Activated gamma-delta T cell treated with anti-CD3 and anti-CD28 coated beads, Interleukin-2, amount 50 U/mL, for 16 hours (primary cell): ENCODE measurements at regions not wholly inside any gene's neighbourhood (a gene's known extent, or its start where the extent isn't known, plus 50 kb on each side); places are given as distances from the start of the nearest gene placed in this dataset.
A peak's percentile ranks its signal among the peaks of the same experiment; 100 is the strongest.

ENCODE experiments used
- DNase-seq: peaks from one replicate; pipeline ENCODE4 v3.0.0-alpha.2; 2020; ENCODE audit warnings: low read depth

GRCh38 chr11:11177156-11177808 is 175.8 kb downstream of the CSNK2A3 start:
- DNase-seq, result no peak

- DNase-seq, result no peak
Measured at GRCh38 chr11:11173316-11174025, 179.6 kb downstream of the CSNK2A3 start.

GRCh38 chr11:11171854-11172253 is 181.2 kb downstream of the CSNK2A3 start:
- peak; percentile 28 for DNase-seq

- no peak for DNase-seq
Measured at GRCh38 chr11:11171285-11171684, 181.8 kb downstream of the CSNK2A3 start.

GRCh38 chr11:11170352-11171084 is 182.5 kb downstream of the CSNK2A3 start:
- no peak for DNase-seq

- no peak for DNase-seq
Measured at GRCh38 chr11:11169715-11170351, 183.2 kb downstream of the CSNK2A3 start.

GRCh38 chr11:11167806-11168205 is 185.2 kb downstream of the CSNK2A3 start:
- DNase-seq, result no peak

GRCh38 chr11:11164334-11164690 is 188.7 kb downstream of the CSNK2A3 start:
- no peak for DNase-seq

GRCh38 chr11:11163669-11164333 is 189.2 kb downstream of the CSNK2A3 start:
- no peak for DNase-seq

- no peak for DNase-seq
Measured at GRCh38 chr11:11163236-11163635, 189.8 kb downstream of the CSNK2A3 start.

GRCh38 chr11:11157185-11157584 is 195.9 kb downstream of the CSNK2A3 start:
- DNase-seq, result peak; percentile 17

- DNase-seq, result no peak
Measured at GRCh38 chr11:11155962-11156815, 196.9 kb downstream of the CSNK2A3 start.

GRCh38 chr11:11152877-11153276 is 200.2 kb downstream of the CSNK2A3 start:
- no peak for DNase-seq

- DNase-seq, result peak; percentile 10
Measured at GRCh38 chr11:11149671-11150459, 203.2 kb downstream of the CSNK2A3 start.

- no peak for DNase-seq
Measured at GRCh38 chr11:11148596-11148995, 204.5 kb downstream of the CSNK2A3 start.

GRCh38 chr11:11148104-11148509 is 204.9 kb downstream of the CSNK2A3 start:
- no peak for DNase-seq

GRCh38 chr11:11146830-11147229 is 206.2 kb downstream of the CSNK2A3 start:
- no peak for DNase-seq

- DNase-seq, result no peak
Measured at GRCh38 chr11:11143849-11144248, 209.2 kb downstream of the CSNK2A3 start.

GRCh38 chr11:11142430-11142829 is 210.6 kb downstream of the CSNK2A3 start:
- no peak for DNase-seq

GRCh38 chr11:11141065-11141464 is 212.0 kb downstream of the CSNK2A3 start:
- no peak for DNase-seq
